HG03097 (cell line): ENCODE measurements at regions not wholly inside any gene's neighbourhood (a gene's known extent, or its start where the extent isn't known, plus 50 kb on each side); places are given as distances from the start of the nearest gene placed in this dataset.

ENCODE experiments used
- ATAC-seq: cut with Tn5 transposase; IDR thresholded peaks from one replicate; pipeline ENCODE4 v1.9.1; 2021; ENCODE audit not compliant: unreplicated experiment, low FRiP score

DNA sequence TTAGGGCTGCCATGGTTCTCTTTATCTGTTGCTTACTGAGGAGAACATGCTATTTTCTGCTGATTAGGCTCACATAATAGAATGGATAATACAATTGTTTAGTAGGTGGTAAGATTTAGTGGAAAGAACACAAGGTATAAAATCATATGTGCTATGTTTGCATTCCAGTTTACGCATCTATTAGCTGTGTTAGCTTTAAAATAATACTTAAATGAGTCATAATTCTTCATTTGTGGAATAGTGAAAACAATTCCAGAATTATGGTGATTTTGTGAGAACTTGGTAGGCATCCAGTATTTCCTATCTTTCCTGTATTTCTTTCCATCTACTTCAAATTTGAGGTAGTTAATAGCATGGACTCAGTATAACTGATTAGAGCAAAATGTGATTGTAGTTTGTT, 1585.5 kb upstream of the LRRTM3 start:
- ATAC-seq = no peak

DNA sequence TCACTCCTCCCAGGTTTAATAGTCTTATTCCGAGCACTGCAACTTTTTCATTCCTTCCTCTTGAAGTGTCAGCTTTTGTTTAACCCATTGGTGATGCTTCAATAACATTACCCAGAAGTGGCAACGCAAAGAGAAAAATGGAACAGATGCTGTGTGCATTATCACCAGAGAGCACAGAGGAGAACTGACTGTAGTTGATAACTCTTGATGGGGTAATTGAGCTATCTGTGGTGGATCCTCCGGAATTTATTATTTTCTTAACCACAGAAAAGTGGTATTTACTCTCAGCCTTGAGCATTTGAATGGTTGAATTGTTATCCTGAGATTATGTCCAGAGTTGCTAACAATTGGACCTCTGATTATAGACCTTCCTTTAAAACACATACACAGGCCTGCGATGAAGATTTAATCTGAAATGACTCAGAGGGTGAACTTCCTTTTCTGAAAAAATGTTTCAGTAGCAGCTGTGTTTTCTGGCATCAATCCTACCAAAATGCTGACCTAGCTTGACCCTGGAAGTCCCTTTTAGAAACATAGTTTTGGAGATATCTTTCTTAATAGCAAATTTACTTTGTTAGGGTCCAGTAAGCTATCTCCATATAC, 1584.4 kb upstream of the LRRTM3 start:
- no peak for ATAC-seq

GRCh38 chr10:65342245-65342644, 1583.6 kb upstream of the LRRTM3 start:
- ATAC-seq = no peak

DNA sequence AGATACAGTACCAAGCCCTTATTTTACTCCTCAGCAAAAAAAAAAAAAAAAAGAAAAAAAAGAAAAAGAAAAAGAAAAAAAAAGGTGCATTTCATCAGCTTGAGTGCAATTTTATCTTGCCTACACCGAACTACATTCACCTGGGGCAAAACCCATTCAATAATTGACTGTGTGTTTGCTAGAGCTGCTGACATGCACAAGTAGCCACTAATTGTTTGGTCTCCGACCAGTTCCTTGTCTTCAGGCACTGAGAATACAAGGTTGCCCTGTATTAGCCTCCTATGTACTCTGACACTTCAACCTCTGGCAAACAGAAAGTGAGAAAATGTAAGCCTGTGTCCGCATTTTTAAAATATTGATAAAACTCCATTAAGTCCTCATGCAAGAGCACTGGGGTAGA, 1579.4 kb upstream of the LRRTM3 start:
- ATAC-seq = no peak

GRCh38 chr10:65348637-65349036, 1577.2 kb upstream of the LRRTM3 start:
- no peak for ATAC-seq

DNA sequence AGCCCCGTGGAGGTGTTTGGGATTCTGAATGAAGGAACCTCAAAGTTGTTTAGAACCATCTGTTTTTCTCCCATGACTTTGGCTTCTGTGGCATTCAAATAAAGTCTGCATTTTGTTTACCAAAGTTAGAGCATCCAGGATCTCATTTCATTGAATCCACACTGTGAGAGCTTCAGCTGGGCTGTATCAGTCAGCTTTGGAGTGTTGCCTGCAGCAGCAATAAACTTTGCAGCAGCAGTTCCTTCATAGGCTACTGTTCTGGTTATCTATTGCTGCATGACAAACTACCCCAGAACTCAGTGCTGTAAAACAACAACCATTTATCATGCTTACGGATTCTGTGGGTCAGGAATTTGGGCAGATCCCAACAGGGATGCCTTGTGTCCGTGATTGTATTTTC, 1575.2 kb upstream of the LRRTM3 start:
- ATAC-seq = no peak

DNA sequence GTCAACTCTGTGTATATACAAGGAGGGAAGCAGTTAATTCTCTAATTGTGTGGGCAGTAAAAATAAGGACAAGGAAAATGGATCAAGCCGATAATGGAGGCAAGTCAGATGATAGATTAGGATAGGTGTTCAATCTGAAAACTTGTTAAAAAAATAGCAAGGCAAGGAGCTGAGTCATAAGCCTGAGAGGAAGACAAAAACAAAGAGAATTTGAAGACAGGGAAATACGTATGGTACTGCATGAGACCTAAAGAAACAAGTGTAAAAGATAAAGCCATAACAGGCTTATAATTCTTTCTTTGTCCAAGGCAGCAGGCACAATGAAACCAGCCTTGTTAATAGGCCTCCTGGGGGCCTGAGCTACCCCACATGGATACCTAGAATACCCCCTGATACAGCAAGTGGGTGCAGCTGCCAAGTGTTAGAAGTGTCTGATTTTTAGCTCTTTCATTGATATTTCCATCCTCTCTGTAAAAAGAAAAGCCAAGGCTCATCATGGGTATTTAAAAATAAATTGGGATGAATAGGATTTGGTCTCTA, 1570.6 kb upstream of the LRRTM3 start:
- ATAC-seq = no peak

DNA sequence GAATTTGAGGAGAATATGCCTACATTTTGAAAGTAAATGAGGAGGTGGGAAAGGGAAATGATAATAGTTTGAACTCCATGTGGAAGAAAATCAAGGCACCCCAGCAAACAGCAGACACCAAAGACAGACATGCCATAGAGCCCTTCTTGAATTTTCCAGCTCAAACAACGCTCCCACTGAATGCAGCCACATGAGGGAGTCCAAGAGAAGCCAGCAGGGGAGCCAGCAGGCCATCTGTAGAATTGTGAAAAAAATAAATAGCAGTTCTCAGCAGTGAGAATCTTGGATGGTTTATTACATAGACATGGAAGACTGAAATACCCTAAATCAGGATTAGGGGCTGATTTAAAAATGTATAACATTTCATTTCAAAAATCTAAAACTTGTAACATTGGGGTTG, 1567.3 kb upstream of the LRRTM3 start:
- ATAC-seq = no peak

DNA sequence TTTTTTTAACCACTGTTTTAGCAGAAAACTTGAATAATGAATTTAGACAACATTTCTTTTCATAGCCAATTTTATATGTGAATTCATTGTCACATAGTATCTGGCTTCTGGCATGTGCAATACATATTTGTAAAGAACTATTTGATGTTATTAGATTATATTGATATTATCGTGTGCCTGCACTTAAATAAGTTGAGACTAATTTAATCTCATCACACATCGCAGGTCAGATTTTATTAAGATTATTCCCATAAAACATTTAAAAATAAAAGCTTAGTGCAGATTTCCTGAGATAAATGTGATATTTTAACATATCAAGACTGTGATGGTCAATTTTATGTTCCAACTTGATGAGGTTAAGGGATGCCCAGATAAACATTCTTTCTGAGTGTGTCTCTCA, 1565.3 kb upstream of the LRRTM3 start:
- ATAC-seq = no peak

- ATAC-seq = no peak
These were observed 1560.0 kb upstream of the LRRTM3 start for GRCh38 chr10:65365878-65366277.

DNA sequence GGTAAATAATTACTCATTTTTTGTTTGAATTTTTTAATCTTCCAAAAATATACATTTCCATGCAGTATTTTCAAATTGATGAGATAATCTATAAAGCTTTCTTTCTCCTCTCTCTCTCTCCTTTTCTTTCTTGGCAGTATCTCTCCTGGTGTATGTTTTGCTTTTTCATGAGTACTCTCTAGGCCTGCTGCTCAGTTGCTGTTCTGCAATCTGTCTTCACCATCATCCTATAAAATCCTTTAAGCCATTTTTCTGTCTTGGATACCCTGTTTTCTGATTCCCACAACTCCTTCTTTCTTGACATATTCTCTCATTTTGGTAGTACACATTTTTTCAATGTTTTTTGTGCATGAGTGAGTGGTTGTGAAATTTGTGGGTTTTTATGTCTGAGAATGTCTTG, 1558.1 kb upstream of the LRRTM3 start:
- no peak for ATAC-seq

- ATAC-seq = no peak
These were observed 1550.3 kb upstream of the LRRTM3 start for GRCh38 chr10:65375528-65375927.

- ATAC-seq = no peak
These were observed 1548.1 kb upstream of the LRRTM3 start for GRCh38 chr10:65377687-65378086.

DNA sequence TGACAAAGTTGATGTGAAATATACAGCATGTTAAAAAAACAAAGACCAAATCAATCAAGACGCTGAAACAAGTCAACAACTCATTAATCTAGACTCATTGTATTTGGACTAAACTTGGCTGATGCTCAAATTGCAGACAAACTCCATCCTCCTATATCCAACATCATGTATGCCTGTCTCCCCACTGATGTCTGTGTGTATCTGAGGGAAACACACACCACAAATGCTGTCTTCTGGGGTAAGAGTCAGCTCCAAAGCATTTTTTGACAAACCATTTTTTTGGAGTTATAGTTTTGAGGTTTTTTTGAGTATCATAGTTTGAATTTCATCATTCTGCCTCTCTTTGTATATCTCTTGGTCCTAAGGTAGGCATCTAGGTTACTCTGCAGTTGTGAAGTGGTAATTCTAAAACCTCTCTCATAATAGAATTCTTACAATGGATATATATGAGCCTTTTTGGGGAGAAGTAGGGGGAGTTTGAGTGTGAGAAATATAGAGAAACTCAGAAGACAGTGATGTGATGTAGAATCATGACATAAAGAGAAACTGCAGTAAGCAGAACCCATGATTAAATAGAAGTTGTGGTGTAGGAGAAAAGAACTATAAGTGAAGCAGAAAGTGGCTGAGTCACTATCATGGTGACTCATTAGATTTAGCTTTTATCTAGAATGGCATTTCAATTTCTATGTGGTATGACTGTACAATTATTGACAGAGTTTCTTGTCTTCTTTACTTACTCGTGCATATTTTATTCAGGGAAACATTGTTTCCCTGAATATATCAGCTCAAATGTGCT, 1531.1 kb upstream of the LRRTM3 start:
- no peak for ATAC-seq

DNA sequence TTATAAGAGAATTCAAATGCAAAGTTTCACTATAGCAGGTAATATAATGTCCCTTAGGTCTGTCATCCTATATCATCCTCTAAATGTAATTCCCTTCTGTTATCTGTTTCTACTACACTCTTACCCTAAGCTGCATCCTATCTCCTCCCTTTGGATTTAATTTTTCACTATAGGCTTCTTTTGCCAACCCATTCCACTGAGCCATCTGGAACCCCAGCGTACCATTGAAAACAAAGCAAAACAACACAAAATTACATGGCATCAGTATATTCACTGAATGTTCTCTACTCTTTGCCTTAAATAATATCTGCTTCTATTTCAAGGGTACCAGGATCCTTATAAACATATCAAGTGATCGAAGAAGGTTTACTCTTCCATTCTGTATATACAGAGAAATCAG, 1530.2 kb upstream of the LRRTM3 start:
- ATAC-seq = no peak

- ATAC-seq = no peak
These were observed 1528.8 kb upstream of the LRRTM3 start for GRCh38 chr10:65396997-65397396.

DNA sequence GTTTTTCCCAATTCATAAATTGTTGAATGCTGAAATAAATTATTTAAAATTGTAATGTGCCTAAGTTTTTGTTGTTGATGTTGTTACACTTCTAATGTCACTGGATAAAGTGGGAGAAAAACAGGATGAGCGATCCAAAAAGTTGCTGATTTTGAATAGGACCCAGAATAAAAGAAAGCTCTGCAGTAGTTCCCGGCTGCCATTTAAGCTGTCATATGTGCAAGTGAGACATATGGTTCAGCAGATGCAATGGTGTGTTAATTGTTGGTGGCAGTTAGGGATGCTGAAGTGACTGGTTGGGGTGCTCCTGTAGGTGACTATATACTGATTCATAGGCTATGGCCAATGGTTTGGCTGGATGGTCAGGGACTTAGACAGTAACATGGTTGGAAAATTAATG, 1517.4 kb upstream of the LRRTM3 start:
- no peak for ATAC-seq

- no peak for ATAC-seq
These were observed 1512.8 kb upstream of the LRRTM3 start for GRCh38 chr10:65413001-65413400.

GRCh38 chr10:65415318-65415717, 1510.5 kb upstream of the LRRTM3 start:
- no peak for ATAC-seq

DNA sequence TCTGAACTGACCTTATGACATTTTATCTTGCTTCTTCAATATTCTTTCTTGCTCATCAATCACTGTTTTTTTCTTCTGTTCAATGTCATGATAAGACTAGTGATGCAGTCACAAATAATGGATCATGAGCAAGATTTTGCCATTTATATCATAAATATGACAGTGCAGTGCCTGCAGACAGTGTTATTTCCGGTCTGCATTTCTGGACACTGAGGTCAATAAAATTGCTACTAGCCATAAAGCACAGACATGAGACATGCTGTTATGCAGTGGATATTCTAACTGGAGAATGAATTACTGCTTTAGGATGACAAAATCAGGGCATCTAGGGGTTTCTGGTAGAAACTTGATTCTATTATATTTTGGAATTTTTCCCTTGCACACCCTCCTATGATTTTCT, 1509.7 kb upstream of the LRRTM3 start:
- no peak for ATAC-seq

- ATAC-seq = no peak
These were observed 1506.2 kb upstream of the LRRTM3 start for GRCh38 chr10:65419629-65420028.

- ATAC-seq = no peak
These were observed 1502.8 kb upstream of the LRRTM3 start for GRCh38 chr10:65423043-65423442.
